ENCODE measurements at regions not wholly inside any gene's neighbourhood (a gene's known extent, or its start where the extent isn't known, plus 50 kb on each side); places are given as distances from the start of the nearest gene placed in this dataset.
"Not testable (repeated sequence)": the region's sequence is repeated elsewhere in the genome, so short reads cannot be mapped to it uniquely, and the experiment has no call there.

- no peak for DNase-seq (ENCODE audit: low spot score)
Measured at GRCh38 chr3:94500146-94500545, 437.3 kb downstream of the NSUN3 start.

GRCh38 chr3:94507354-94507753 is 444.5 kb downstream of the NSUN3 start:
- not testable (repeated sequence) for DNase-seq (ENCODE audit: low spot score)

- DNase-seq (ENCODE audit: low spot score) = no peak
Measured at GRCh38 chr3:94512876-94513275, 450.0 kb downstream of the NSUN3 start.

- DNase-seq (ENCODE audit: low spot score) = no peak
Measured at GRCh38 chr3:94513600-94513999, 450.7 kb downstream of the NSUN3 start.

- no peak for DNase-seq (ENCODE audit: low spot score)
Measured at GRCh38 chr3:94515983-94516382, 453.1 kb downstream of the NSUN3 start.

- no peak for DNase-seq (ENCODE audit: low spot score)
Measured at GRCh38 chr3:94520364-94520763, 457.5 kb downstream of the NSUN3 start.

- DNase-seq (ENCODE audit: low spot score) = no peak
Measured at GRCh38 chr3:94522488-94522887, 459.6 kb downstream of the NSUN3 start.

- DNase-seq (ENCODE audit: low spot score) = peak; percentile 78
Measured at GRCh38 chr3:94524102-94524919, 461.4 kb downstream of the NSUN3 start.

GRCh38 chr3:94525043-94525442 is 462.2 kb downstream of the NSUN3 start:
- peak; percentile 92 for DNase-seq (ENCODE audit: low spot score)

GRCh38 chr3:94529816-94530215 is 467.0 kb downstream of the NSUN3 start:
- no peak for DNase-seq (ENCODE audit: low spot score)

GRCh38 chr3:94532951-94533350 is 470.1 kb downstream of the NSUN3 start:
- DNase-seq (ENCODE audit: low spot score) = no peak

GRCh38 chr3:94539937-94540336 is 477.1 kb downstream of the NSUN3 start:
- no peak for DNase-seq (ENCODE audit: low spot score)

GRCh38 chr3:94543161-94543560 is 480.3 kb downstream of the NSUN3 start:
- no peak for DNase-seq (ENCODE audit: low spot score)

GRCh38 chr3:94544131-94544789 is 481.4 kb downstream of the NSUN3 start:
- peak; percentile 51 for DNase-seq (ENCODE audit: low spot score)

- DNase-seq (ENCODE audit: low spot score) = no peak
Measured at GRCh38 chr3:94548581-94549316, 485.9 kb downstream of the NSUN3 start.

- DNase-seq (ENCODE audit: low spot score) = no peak
Measured at GRCh38 chr3:94561094-94561493, 498.2 kb downstream of the NSUN3 start.

GRCh38 chr3:94564247-94564646 is 501.4 kb downstream of the NSUN3 start:
- DNase-seq (ENCODE audit: low spot score) = no peak

GRCh38 chr3:94568041-94568440 is 505.2 kb downstream of the NSUN3 start:
- DNase-seq (ENCODE audit: low spot score) = no peak

GRCh38 chr3:94573337-94573736 is 510.5 kb downstream of the NSUN3 start:
- DNase-seq (ENCODE audit: low spot score) = no peak

- peak; percentile 41 for DNase-seq (ENCODE audit: low spot score)
Measured at GRCh38 chr3:94587291-94587690, 524.4 kb downstream of the NSUN3 start.

- no peak for DNase-seq (ENCODE audit: low spot score)
Measured at GRCh38 chr3:94593526-94594150, 530.8 kb downstream of the NSUN3 start.

- no peak for DNase-seq (ENCODE audit: low spot score)
Measured at GRCh38 chr3:94596141-94596540, 533.3 kb downstream of the NSUN3 start.

All from umbilical cord (tissue), 1 donor.